Retina (tissue), 1 donor: ENCODE measurements at regions not wholly inside any gene's neighbourhood (a gene's known extent, or its start where the extent isn't known, plus 50 kb on each side); places are given as distances from the start of the nearest gene placed in this dataset.
"Not testable (repeated sequence)": the region's sequence is repeated elsewhere in the genome, so short reads cannot be mapped to it uniquely, and the experiment has no call there.

Source experiments
- DNase-seq: peaks from one replicate; pipeline ENCODE4 v3.0.0-alpha.2; 2016

GRCh38 chr16:18148132-18148531, 188.4 kb downstream of the NPIPA8 start:
- not testable (repeated sequence) for DNase-seq

- not testable (repeated sequence) for DNase-seq
Observed at GRCh38 chr16:18146601-18147142, 189.9 kb downstream of the NPIPA8 start.

GRCh38 chr16:18142066-18142465, 194.5 kb downstream of the NPIPA8 start:
- DNase-seq: not testable (repeated sequence)

GRCh38 chr16:18136288-18136687, 200.2 kb downstream of the NPIPA8 start:
- DNase-seq: not testable (repeated sequence)

- DNase-seq: not testable (repeated sequence)
Observed at GRCh38 chr16:18135024-18135423, 201.5 kb downstream of the NPIPA8 start.

- not testable (repeated sequence) for DNase-seq
Observed at GRCh38 chr16:18131587-18131986, 204.9 kb downstream of the NPIPA8 start.

GRCh38 chr16:18130478-18131120, 205.9 kb downstream of the NPIPA8 start:
- DNase-seq: not testable (repeated sequence)

GRCh38 chr16:18127033-18127432, 209.5 kb downstream of the NPIPA8 start:
- not testable (repeated sequence) for DNase-seq

- DNase-seq: not testable (repeated sequence)
Observed at GRCh38 chr16:18119092-18119491, 217.4 kb downstream of the NPIPA8 start.

- not testable (repeated sequence) for DNase-seq
Observed at GRCh38 chr16:18118684-18119083, 217.9 kb downstream of the NPIPA8 start.

GRCh38 chr16:18118071-18118470, 218.5 kb downstream of the NPIPA8 start:
- not testable (repeated sequence) for DNase-seq

GRCh38 chr16:18104412-18104811, 232.1 kb downstream of the NPIPA8 start:
- DNase-seq: not testable (repeated sequence)

- not testable (repeated sequence) for DNase-seq
Observed at GRCh38 chr16:18101077-18101476, 235.5 kb downstream of the NPIPA8 start.

- DNase-seq: not testable (repeated sequence)
Observed at GRCh38 chr16:18092605-18093004, 243.9 kb downstream of the NPIPA8 start.

- not testable (repeated sequence) for DNase-seq
Observed at GRCh38 chr16:18080658-18081363, 255.7 kb downstream of the NPIPA8 start.

- DNase-seq: not testable (repeated sequence)
Observed at GRCh38 chr16:18077910-18078309, 258.6 kb downstream of the NPIPA8 start.

GRCh38 chr16:18072161-18072560, 264.4 kb downstream of the NPIPA8 start:
- DNase-seq: no peak

- no peak for DNase-seq
Observed at GRCh38 chr16:18069683-18070082, 266.9 kb downstream of the NPIPA8 start.

- no peak for DNase-seq
Observed at GRCh38 chr16:18068477-18068876, 268.1 kb downstream of the NPIPA8 start.

- no peak for DNase-seq
Observed at GRCh38 chr16:18062713-18063112, 273.8 kb downstream of the NPIPA8 start.

- DNase-seq: peak; percentile 35
Observed at GRCh38 chr16:18060351-18060750, 276.2 kb downstream of the NPIPA8 start.

- no peak for DNase-seq
Observed at GRCh38 chr16:18059577-18059976, 277.0 kb downstream of the NPIPA8 start.

GRCh38 chr16:18059089-18059488, 277.4 kb downstream of the NPIPA8 start:
- no peak for DNase-seq

GRCh38 chr16:18055411-18055916, 281.1 kb downstream of the NPIPA8 start:
- no peak for DNase-seq
